Naive thymus-derived CD8-positive, alpha-beta T cell (primary cell): ENCODE measurements at regions not wholly inside any gene's neighbourhood (a gene's known extent, or its start where the extent isn't known, plus 50 kb on each side); places are given as distances from the start of the nearest gene placed in this dataset.

Experiments
- ATAC-seq, 2 donors: fragments of 150-1000 bp; cut with Tn5 transposase in 1 of 2; sonication (Bioruptor Pico), chemical (Tn5 transposase) in 1 of 2; 1 replicate in 1 of 2; 2 replicates in 1 of 2; pipeline ENCODE4 v1.10.0; 2021; ENCODE audit warnings: mild to moderate bottlenecking in 2 of 2, moderate library complexity in 2 of 2
- POLR2A ChIA-PET: fragments of 350-600 bp; sonication (Branson Sonifier 250); formaldehyde crosslinking; loops from one replicate; lab custom pipeline; 2021; ENCODE audit warnings: antibody characterized with exemption; lab: Charles Lee
- DNase-seq, 10 donors: peaks; one replicate each; pipeline versions ENCODE4 v3.0.0 to v3.0.0-alpha.2; 2020 to 2022
- H3K27ac Mint-ChIP-seq, 10 donors: one replicate each; pipeline ENCODE4 v1.8.0; 2020 to 2022; ENCODE audit warnings: mild to moderate bottlenecking in 10 of 10, mixed read lengths in 10 of 10, moderate library complexity in 4 of 10, inconsistent platforms in 1 of 10
- H3K27me3 Mint-ChIP-seq, 5 donors: one replicate each; pipeline ENCODE4 v1.8.0; 2021 to 2022; ENCODE audit warnings: mixed read lengths in 5 of 5
- H3K36me3 Mint-ChIP-seq, 3 donors: one replicate each; pipeline ENCODE4 v1.8.0; 2020 to 2022; ENCODE audit warnings: mixed read lengths in 3 of 3, mild to moderate bottlenecking in 2 of 3, inconsistent platforms in 1 of 3
- H3K4me1 Mint-ChIP-seq, 4 donors: one replicate each; pipeline ENCODE4 v1.8.0; 2021 to 2022; ENCODE audit warnings: mixed read lengths in 4 of 4
- H3K4me3 Mint-ChIP-seq, 10 donors: one replicate each; pipeline ENCODE4 v1.8.0; 2020 to 2022; ENCODE audit warnings: mild to moderate bottlenecking in 10 of 10, mixed read lengths in 10 of 10, moderate library complexity in 6 of 10, inconsistent platforms in 1 of 10
- H3K9me3 Mint-ChIP-seq, 9 donors: one replicate each; pipeline ENCODE4 v1.8.0; 2020 to 2022; ENCODE audit warnings: mixed read lengths in 9 of 9, mild to moderate bottlenecking in 3 of 9, inconsistent platforms in 1 of 9, moderate library complexity in 1 of 9

GRCh38 chr3:76969996-76970615, 69.8 kb upstream of the ROBO2 start:
- POLR2A ChIA-PET: no interaction called here

GRCh38 chr3:76972624-76973296, 67.1 kb upstream of the ROBO2 start:
- DNase-seq (no peak), ATAC-seq (no peak)
- Mint-ChIP-seq H3K4me3 (no peak overlapping the region), H3K36me3 (no peaks in the 10 kb centered on the region), H3K27ac (no peak overlapping the region), H3K4me1 (no peaks in the 10 kb centered on the region), H3K27me3 (no peaks in the 10 kb centered on the region), H3K9me3 (peaks cover 0 to 5% (median 0%) of the 10 kb centered on the region in 9 donors)
- POLR2A ChIA-PET: no interaction called here

More at GRCh38 chr3:76969996-76970615, 69.8 kb upstream of the ROBO2 start:
- no peak overlapping the region for H3K27ac Mint-ChIP-seq
- no peaks in the 10 kb centered on the region for H3K4me1 Mint-ChIP-seq
- H3K27me3 Mint-ChIP-seq: no peaks in the 10 kb centered on the region
- peaks cover 0 to 10% (median 3%) of the 10 kb centered on the region in 9 donors for H3K9me3 Mint-ChIP-seq
- no peak overlapping the region for H3K4me3 Mint-ChIP-seq
- DNase-seq (no peak), ATAC-seq (no peak)
- no peaks in the 10 kb centered on the region for H3K36me3 Mint-ChIP-seq

GRCh38 chr3:76976996-76977395, 62.9 kb upstream of the ROBO2 start:
- Mint-ChIP-seq H3K27ac (no peak overlapping the region), H3K27me3 (no peaks in the 10 kb centered on the region), H3K36me3 (no peaks in the 10 kb centered on the region), H3K4me3 (no peak overlapping the region), H3K9me3 (peaks cover 0 to 5% (median 0%) of the 10 kb centered on the region in 9 donors), H3K4me1 (no peaks in the 10 kb centered on the region)
- DNase-seq: no peak
- POLR2A ChIA-PET: no interaction called here
- ATAC-seq: no peak

DNA sequence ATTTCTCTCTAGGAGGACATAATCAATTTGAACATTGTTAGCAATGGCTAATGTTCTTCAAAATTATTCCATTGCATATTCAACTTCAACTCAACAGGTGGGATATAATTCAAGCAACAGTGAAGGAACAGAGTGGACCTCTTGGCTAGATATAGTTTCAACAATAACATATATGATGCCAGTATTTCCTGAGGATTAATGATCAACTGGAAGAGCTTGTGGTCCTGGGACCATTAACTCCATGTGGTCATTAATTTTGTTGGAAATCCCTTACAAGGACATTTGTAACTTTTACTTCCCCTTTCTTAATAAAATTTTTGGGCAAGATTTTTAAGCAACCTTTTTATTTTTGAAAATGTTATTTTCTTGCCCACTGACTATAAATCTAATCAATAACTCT, 54.3 kb upstream of the ROBO2 start:
- Mint-ChIP-seq H3K36me3 (no peaks in the 10 kb centered on the region), H3K4me1 (no peaks in the 10 kb centered on the region), H3K4me3 (no peak overlapping the region), H3K27ac (no peak overlapping the region), H3K9me3 (peaks cover 0 to 8% (median under 1%) of the 10 kb centered on the region in 9 donors), H3K27me3 (no peaks in the 10 kb centered on the region)
- POLR2A ChIA-PET: no interaction called here
- DNase-seq (no peak), ATAC-seq (no peak)

GRCh38 chr3:76986876-76987474, 52.9 kb upstream of the ROBO2 start:
- Mint-ChIP-seq H3K36me3 (no peaks in the 10 kb centered on the region), H3K27me3 (no peaks in the 10 kb centered on the region), H3K27ac (no peak overlapping the region), H3K4me3 (no peak overlapping the region), H3K4me1 (no peaks in the 10 kb centered on the region), H3K9me3 (peaks cover 0 to 10% (median 2%) of the 10 kb centered on the region in 9 donors)
- POLR2A ChIA-PET: no interaction called here
- no peak for ATAC-seq
- DNase-seq: no peak
